ENCODE measurements at regions not wholly inside any gene's neighbourhood (a gene's known extent, or its start where the extent isn't known, plus 50 kb on each side); places are given as distances from the start of the nearest gene placed in this dataset.

GRCh38 chr16:66265556-66266141 is 100.8 kb upstream of the CDH5 start (continued):
- TF ChIP-seq HDAC2 (IDR thresholded peaks at IDR 0.05; ENCODE audit: borderline replicate concordance in 1 of 2, low read depth in 2 of 2, low read length in 2 of 2) (no peak), JUN (IDR thresholded peaks at IDR 0.05; ENCODE audit: low read depth, low read length) (no peak), SIX5 (IDR thresholded peaks at IDR 0.05; ENCODE audit: low read depth, low read length) (no peak), ATF2 (IDR thresholded peaks at IDR 0.05; ENCODE audit: low read length) (no peak), EP300 (IDR thresholded peaks at IDR 0.05; ENCODE audit: borderline replicate concordance in 1 of 2, low read depth in 2 of 2, low read length in 2 of 2) (no peak), BRCA1 (IDR thresholded peaks at IDR 0.05; ENCODE audit: low read depth, low read length) (no peak), PHF8 (conservative IDR thresholded peaks at IDR 0.05; ENCODE audit: low read depth, low read length) (no peak)

Measured in H1 (cell line).